Erythroblast (primary cell): ENCODE measurements at regions not wholly inside any gene's neighbourhood (a gene's known extent, or its start where the extent isn't known, plus 50 kb on each side); places are given as distances from the start of the nearest gene placed in this dataset.

Source experiments
- GATA1 ChIP-seq: IDR thresholded peaks from 2 replicates; pipeline ENCODE4 v1.6.1; 2011; ENCODE audit warnings: low read depth, mild to moderate bottlenecking, control low read depth, low read length, moderate library complexity
- POLR2A ChIP-seq: IDR thresholded peaks from 2 replicates; pipeline ENCODE4 v1.6.1; 2011; ENCODE audit warnings: mild to moderate bottlenecking, low read length

- TF ChIP-seq POLR2A (no peak), GATA1 (no peak)
Observed at GRCh38 chr11:16555956-16556355, 182.5 kb upstream of the C11orf58 start.
